ENCODE measurements at regions not wholly inside any gene's neighbourhood (a gene's known extent, or its start where the extent isn't known, plus 50 kb on each side); places are given as distances from the start of the nearest gene placed in this dataset.

- Histone ChIP-seq H3K4me3 (replicated peaks; ENCODE audit: insufficient read depth, low read length) (no peak overlapping the region), H3K27me3 (ENCODE audit: insufficient read depth, poor library complexity, severe bottlenecking) (no peaks in the 10 kb centered on the region), H3K27ac (replicated peaks) (no peak overlapping the region)
- DNase-seq (ENCODE audit: low read depth in 1 of 2, low spot score in 1 of 2), result no peak
- TF ChIP-seq, protein P1, sequence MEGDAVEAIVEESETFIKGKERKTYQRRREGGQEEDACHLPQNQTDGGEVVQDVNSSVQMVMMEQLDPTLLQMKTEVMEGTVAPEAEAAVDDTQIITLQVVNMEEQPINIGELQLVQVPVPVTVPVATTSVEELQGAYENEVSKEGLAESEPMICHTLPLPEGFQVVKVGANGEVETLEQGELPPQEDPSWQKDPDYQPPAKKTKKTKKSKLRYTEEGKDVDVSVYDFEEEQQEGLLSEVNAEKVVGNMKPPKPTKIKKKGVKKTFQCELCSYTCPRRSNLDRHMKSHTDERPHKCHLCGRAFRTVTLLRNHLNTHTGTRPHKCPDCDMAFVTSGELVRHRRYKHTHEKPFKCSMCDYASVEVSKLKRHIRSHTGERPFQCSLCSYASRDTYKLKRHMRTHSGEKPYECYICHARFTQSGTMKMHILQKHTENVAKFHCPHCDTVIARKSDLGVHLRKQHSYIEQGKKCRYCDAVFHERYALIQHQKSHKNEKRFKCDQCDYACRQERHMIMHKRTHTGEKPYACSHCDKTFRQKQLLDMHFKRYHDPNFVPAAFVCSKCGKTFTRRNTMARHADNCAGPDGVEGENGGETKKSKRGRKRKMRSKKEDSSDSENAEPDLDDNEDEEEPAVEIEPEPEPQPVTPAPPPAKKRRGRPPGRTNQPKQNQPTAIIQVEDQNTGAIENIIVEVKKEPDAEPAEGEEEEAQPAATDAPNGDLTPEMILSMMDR (IDR thresholded peaks at IDR 0.05; ENCODE audit: insufficient read depth, low read length), result no peak
- no peak for TF ChIP-seq GABPA (IDR thresholded peaks at IDR 0.05; ENCODE audit: low read depth)
- no peak for TF ChIP-seq POLR2AphosphoS5 (IDR thresholded peaks at IDR 0.05; ENCODE audit: low read depth)
- no peak for TF ChIP-seq SPI1 (IDR thresholded peaks at IDR 0.05; ENCODE audit: borderline replicate concordance, low read depth)
- TF ChIP-seq REST (IDR thresholded peaks at IDR 0.05; ENCODE audit: insufficient replicate concordance, low read depth), result no peak
Observed at GRCh38 chr18:1865869-1866268, 705.4 kb downstream of the METTL4 start.

DNA sequence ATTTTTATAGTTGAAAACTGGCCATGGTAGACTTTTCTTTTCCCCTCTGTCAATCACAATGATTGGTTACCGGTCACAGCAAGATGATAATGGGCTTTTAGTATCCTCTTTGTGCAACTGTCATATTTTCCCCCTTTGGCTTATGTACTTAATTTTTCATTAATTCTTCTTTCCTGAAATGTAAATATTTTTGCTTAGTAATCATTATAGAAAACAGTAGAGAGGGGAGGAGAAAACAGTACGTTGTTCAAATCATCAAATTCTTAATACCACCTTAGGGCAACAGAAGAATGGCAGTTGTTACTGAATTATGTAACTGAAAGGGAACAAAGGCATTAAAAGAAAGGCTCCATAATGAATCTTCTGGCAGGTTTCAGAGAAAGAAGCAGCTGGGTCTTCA, 699.0 kb downstream of the METTL4 start:
- Histone ChIP-seq H3K4me3 (replicated peaks; ENCODE audit: insufficient read depth, low read length) (no peak overlapping the region), H3K27ac (replicated peaks) (no peak overlapping the region), H3K27me3 (ENCODE audit: insufficient read depth, poor library complexity, severe bottlenecking) (no peaks in the 10 kb centered on the region)
- TF ChIP-seq REST (IDR thresholded peaks at IDR 0.05; ENCODE audit: insufficient replicate concordance, low read depth) (no peak), SPI1 (IDR thresholded peaks at IDR 0.05; ENCODE audit: borderline replicate concordance, low read depth) (no peak), POLR2AphosphoS5 (IDR thresholded peaks at IDR 0.05; ENCODE audit: low read depth) (no peak), GABPA (IDR thresholded peaks at IDR 0.05; ENCODE audit: low read depth) (no peak)
- TF ChIP-seq, protein P1 (IDR thresholded peaks at IDR 0.05; ENCODE audit: insufficient read depth, low read length), result no peak
- DNase-seq (ENCODE audit: low read depth in 1 of 2, low spot score in 1 of 2), result no peak

GRCh38 chr18:1875219-1875618, 696.1 kb downstream of the METTL4 start:
- DNase-seq (ENCODE audit: low read depth in 1 of 2, low spot score in 1 of 2), result no peak
- H3K27me3 ChIP-seq (ENCODE audit: insufficient read depth, poor library complexity, severe bottlenecking), result no peaks in the 10 kb centered on the region
- TF ChIP-seq POLR2AphosphoS5 (IDR thresholded peaks at IDR 0.05; ENCODE audit: low read depth) (no peak), GABPA (IDR thresholded peaks at IDR 0.05; ENCODE audit: low read depth) (no peak), REST (IDR thresholded peaks at IDR 0.05; ENCODE audit: insufficient replicate concordance, low read depth) (no peak), SPI1 (IDR thresholded peaks at IDR 0.05; ENCODE audit: borderline replicate concordance, low read depth) (no peak)
- TF ChIP-seq, protein P1 (IDR thresholded peaks at IDR 0.05; ENCODE audit: insufficient read depth, low read length), result no peak

More at GRCh38 chr18:1875219-1875618, 696.1 kb downstream of the METTL4 start:
- Histone ChIP-seq H3K4me3 (replicated peaks; ENCODE audit: insufficient read depth, low read length) (no peak overlapping the region), H3K27ac (replicated peaks) (no peak overlapping the region)

All from HL-60 (cell line).